GM12892 (cell line): ENCODE measurements at regions not wholly inside any gene's neighbourhood (a gene's known extent, or its start where the extent isn't known, plus 50 kb on each side); places are given as distances from the start of the nearest gene placed in this dataset.

Source experiments
- POLR2A ChIP-seq: IDR thresholded peaks from 2 replicates; pipeline ENCODE4 v1.6.1; 2011; ENCODE audit warnings: low read depth, low read length, control low read depth
- POLR2AphosphoS5 ChIP-seq: IDR thresholded peaks from 2 replicates; pipeline ENCODE4 v1.6.1; 2011; ENCODE audit warnings: low read depth, low read length, control low read depth
- TAF1 ChIP-seq: IDR thresholded peaks from 2 replicates; pipeline ENCODE4 v1.6.1; 2011; ENCODE audit warnings: low read depth, mild to moderate bottlenecking, control low read depth, low read length, borderline replicate concordance

DNA sequence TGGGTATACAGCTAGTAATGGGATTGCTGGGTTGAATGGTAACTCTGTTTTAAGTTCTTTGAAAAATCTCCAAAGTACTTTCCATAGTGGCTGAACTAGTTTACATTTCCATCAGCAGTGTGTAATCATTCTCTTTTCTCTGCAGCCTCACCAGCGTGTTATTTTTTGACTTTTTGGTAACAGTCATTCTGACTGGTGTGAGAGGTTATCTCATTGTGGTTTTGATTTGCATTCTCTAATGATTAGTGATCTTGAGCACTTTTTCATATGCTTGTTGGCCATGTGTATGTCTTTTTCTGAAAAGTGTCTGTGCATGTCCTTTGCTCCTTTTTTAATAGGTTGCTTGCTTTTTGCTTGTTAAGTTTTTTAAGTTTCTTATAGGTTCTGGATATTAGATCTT is 194.2 kb upstream of the PHACTR1 start:
- TF ChIP-seq POLR2A (no peak), TAF1 (no peak), POLR2AphosphoS5 (no peak)
